Ectodermal cell (in vitro differentiated cells): ENCODE measurements at regions not wholly inside any gene's neighbourhood (a gene's known extent, or its start where the extent isn't known, plus 50 kb on each side); places are given as distances from the start of the nearest gene placed in this dataset.
"Not testable (repeated sequence)": the region's sequence is repeated elsewhere in the genome, so short reads cannot be mapped to it uniquely, and the experiment has no call there.

Experiments used
- H3K27ac ChIP-seq: 2 replicates; pipeline ENCODE4 v1.7.0; 2013; ENCODE audit warnings: mild to moderate bottlenecking, low read depth, low read length; ENCODE audit not compliant: insufficient read depth, poor library complexity, severe bottlenecking
- H3K27me3 ChIP-seq: 2 replicates; pipeline ENCODE4 v1.7.0; 2013; ENCODE audit warnings: mild to moderate bottlenecking, low read length; ENCODE audit not compliant: insufficient read depth, control insufficient read depth, poor library complexity, severe bottlenecking
- H3K36me3 ChIP-seq: one replicate; pipeline ENCODE4 v1.7.0; 2013; ENCODE audit warnings: low read length; ENCODE audit not compliant: control insufficient read depth, insufficient read depth
- H3K4me1 ChIP-seq: one replicate; pipeline ENCODE4 v1.7.0; 2013; ENCODE audit warnings: low read length; ENCODE audit not compliant: control insufficient read depth, insufficient read depth
- H3K4me3 ChIP-seq: 2 replicates; pipeline ENCODE4 v1.7.0; 2013; ENCODE audit warnings: low read depth, low read length, control low read depth; ENCODE audit not compliant: insufficient read depth
- H3K9me3 ChIP-seq: 2 replicates; pipeline ENCODE4 v1.7.0; 2013; ENCODE audit warnings: mild to moderate bottlenecking, low read length, moderate library complexity; ENCODE audit not compliant: control insufficient read depth
- WGBS, 2 experiments: methylation state at CpG; one replicate each; pipeline ENCODE4 v1.1.7; 2013; ENCODE audit warnings: missing lambda C conversion rate in 2 of 2; 5-methylcytosine and 5-hydroxymethylcytosine counted together

GRCh38 chr13:84739021-84739420 lies 856.7 kb upstream of the SLITRK1 start:
- Histone ChIP-seq H3K4me3 (no peak overlapping the region), H3K27ac (no peak overlapping the region), H3K36me3 (no peaks in the 10 kb centered on the region), H3K27me3 (no peaks in the 10 kb centered on the region), H3K9me3 (no peaks in the 10 kb centered on the region), H3K4me1 (no peaks in the 10 kb centered on the region)
- WGBS, 2 experiments, result 100% methylated on average over 2 of the region's 2 CpGs; no CpG with 5 or more reads in 1 of the 2 experiments

- no peak overlapping the region for H3K4me3 ChIP-seq
- no peaks in the 10 kb centered on the region for H3K27me3 ChIP-seq
- H3K36me3 ChIP-seq, result no peaks in the 10 kb centered on the region
- H3K27ac ChIP-seq, result no peak overlapping the region
- 37 to 50% methylated on average over 1 of the region's 1 CpG for WGBS, 2 experiments
- H3K4me1 ChIP-seq, result no peaks in the 10 kb centered on the region
- no peaks in the 10 kb centered on the region for H3K9me3 ChIP-seq
Observed at GRCh38 chr13:84737661-84738060, 855.4 kb upstream of the SLITRK1 start.

GRCh38 chr13:84730376-84730775 lies 848.1 kb upstream of the SLITRK1 start:
- Histone ChIP-seq H3K4me1 (no peaks in the 10 kb centered on the region), H3K27me3 (no peaks in the 10 kb centered on the region), H3K4me3 (no peak overlapping the region), H3K36me3 (no peaks in the 10 kb centered on the region), H3K27ac (no peak overlapping the region), H3K9me3 (no peaks in the 10 kb centered on the region)
- WGBS, 2 experiments, result 86 to 92% methylated on average over 2 of the region's 2 CpGs

GRCh38 chr13:84705982-84706710 lies 823.9 kb upstream of the SLITRK1 start:
- Histone ChIP-seq H3K4me3 (no peak overlapping the region), H3K4me1 (no peaks in the 10 kb centered on the region), H3K9me3 (no peaks in the 10 kb centered on the region), H3K27ac (no peak overlapping the region), H3K36me3 (no peaks in the 10 kb centered on the region), H3K27me3 (no peaks in the 10 kb centered on the region)
- 100% methylated on average over 1 of the region's 2 CpGs; no CpG with 5 or more reads in 1 of the 2 experiments for WGBS, 2 experiments

GRCh38 chr13:84702174-84702573 lies 819.9 kb upstream of the SLITRK1 start:
- WGBS, 2 experiments, result 89 to 93% methylated on average over 11 of the region's 11 CpGs
- Histone ChIP-seq H3K27me3 (no peaks in the 10 kb centered on the region), H3K27ac (no peak overlapping the region), H3K4me3 (no peak overlapping the region), H3K9me3 (no peaks in the 10 kb centered on the region), H3K4me1 (no peaks in the 10 kb centered on the region), H3K36me3 (no peaks in the 10 kb centered on the region)

- 86 to 92% methylated on average over 1 of the region's 1 CpG for WGBS, 2 experiments
- not testable (repeated sequence) for H3K27ac ChIP-seq, H3K4me1 ChIP-seq, H3K27me3 ChIP-seq, H3K4me3 ChIP-seq, H3K36me3 ChIP-seq, H3K9me3 ChIP-seq
Observed at GRCh38 chr13:84697591-84697990, 815.3 kb upstream of the SLITRK1 start.

- Histone ChIP-seq H3K36me3 (no peaks in the 10 kb centered on the region), H3K27me3 (no peaks in the 10 kb centered on the region), H3K4me1 (no peaks in the 10 kb centered on the region), H3K9me3 (no peaks in the 10 kb centered on the region), H3K4me3 (no peak overlapping the region), H3K27ac (no peak overlapping the region)
- WGBS, 2 experiments, result 95 to 96% methylated on average over 5 of the region's 5 CpGs
Observed at GRCh38 chr13:84686973-84687372, 804.7 kb upstream of the SLITRK1 start.

GRCh38 chr13:84686458-84686857 lies 804.2 kb upstream of the SLITRK1 start:
- WGBS, 2 experiments, result 92 to 96% methylated on average over 1 of the region's 1 CpG
- Histone ChIP-seq H3K27me3 (no peaks in the 10 kb centered on the region), H3K4me3 (no peak overlapping the region), H3K9me3 (no peaks in the 10 kb centered on the region), H3K27ac (no peak overlapping the region), H3K4me1 (no peaks in the 10 kb centered on the region), H3K36me3 (no peaks in the 10 kb centered on the region)

GRCh38 chr13:84684804-84685203 lies 802.5 kb upstream of the SLITRK1 start:
- H3K4me3 ChIP-seq, result no peak overlapping the region
- H3K36me3 ChIP-seq, result no peaks in the 10 kb centered on the region
- H3K27me3 ChIP-seq, result no peaks in the 10 kb centered on the region
- WGBS, 2 experiments, result 95 to 96% methylated on average over 6 of the region's 6 CpGs
- H3K27ac ChIP-seq, result no peak overlapping the region
- no peaks in the 10 kb centered on the region for H3K9me3 ChIP-seq
- no peaks in the 10 kb centered on the region for H3K4me1 ChIP-seq

- Histone ChIP-seq H3K27me3 (no peaks in the 10 kb centered on the region), H3K4me3 (no peak overlapping the region), H3K4me1 (no peaks in the 10 kb centered on the region), H3K9me3 (no peaks in the 10 kb centered on the region), H3K27ac (no peak overlapping the region), H3K36me3 (no peaks in the 10 kb centered on the region)
- WGBS, 2 experiments, result 95 to 96% methylated on average over 3 of the region's 3 CpGs
Observed at GRCh38 chr13:84684048-84684662, 801.9 kb upstream of the SLITRK1 start.
